ENCODE measurements at regions not wholly inside any gene's neighbourhood (a gene's known extent, or its start where the extent isn't known, plus 50 kb on each side); places are given as distances from the start of the nearest gene placed in this dataset.
"Not testable (repeated sequence)": the region's sequence is repeated elsewhere in the genome, so short reads cannot be mapped to it uniquely, and the experiment has no call there.

GRCh38 chr1:219430419-219430818 is 182.5 kb downstream of the ZC3H11B start:
- no peak for DNase-seq

GRCh38 chr1:219428651-219429050 is 184.3 kb downstream of the ZC3H11B start:
- no peak for DNase-seq

GRCh38 chr1:219427989-219428388 is 184.9 kb downstream of the ZC3H11B start:
- no peak for DNase-seq

GRCh38 chr1:219427403-219427802 is 185.5 kb downstream of the ZC3H11B start:
- no peak for DNase-seq

GRCh38 chr1:219422811-219423598 is 189.9 kb downstream of the ZC3H11B start:
- no peak for DNase-seq

GRCh38 chr1:219420913-219421312 is 192.0 kb downstream of the ZC3H11B start:
- no peak for DNase-seq

- DNase-seq = no peak
Observed at GRCh38 chr1:219419860-219420259, 193.0 kb downstream of the ZC3H11B start.

GRCh38 chr1:219419065-219419464 is 193.8 kb downstream of the ZC3H11B start:
- no peak for DNase-seq

GRCh38 chr1:219417610-219418009 is 195.3 kb downstream of the ZC3H11B start:
- no peak for DNase-seq

GRCh38 chr1:219416598-219417238 is 196.2 kb downstream of the ZC3H11B start:
- DNase-seq = no peak

GRCh38 chr1:219415915-219416314 is 197.0 kb downstream of the ZC3H11B start:
- no peak for DNase-seq

GRCh38 chr1:219415433-219415832 is 197.5 kb downstream of the ZC3H11B start:
- DNase-seq = no peak

GRCh38 chr1:219414250-219414649 is 198.7 kb downstream of the ZC3H11B start:
- no peak for DNase-seq

- DNase-seq = no peak
Observed at GRCh38 chr1:219413536-219413935, 199.4 kb downstream of the ZC3H11B start.

- no peak for DNase-seq
Observed at GRCh38 chr1:219412772-219413171, 200.1 kb downstream of the ZC3H11B start.

GRCh38 chr1:219410721-219411120 is 202.2 kb downstream of the ZC3H11B start:
- DNase-seq = not testable (repeated sequence)

- no peak for DNase-seq
Observed at GRCh38 chr1:219405531-219406331, 207.2 kb downstream of the ZC3H11B start.

- no peak for DNase-seq
Observed at GRCh38 chr1:219404629-219405028, 208.3 kb downstream of the ZC3H11B start.

- DNase-seq = no peak
Observed at GRCh38 chr1:219402925-219403324, 210.0 kb downstream of the ZC3H11B start.

- DNase-seq = no peak
Observed at GRCh38 chr1:219401724-219402625, 210.9 kb downstream of the ZC3H11B start.

GRCh38 chr1:219399446-219399845 is 213.5 kb downstream of the ZC3H11B start:
- no peak for DNase-seq

GRCh38 chr1:219398815-219399396 is 214.0 kb downstream of the ZC3H11B start:
- DNase-seq = no peak

Data from T1000 (cell line).